ENCODE measurements at regions not wholly inside any gene's neighbourhood (a gene's known extent, or its start where the extent isn't known, plus 50 kb on each side); places are given as distances from the start of the nearest gene placed in this dataset.

GRCh38 chr18:51658436-51658835 lies 461.0 kb upstream of the MEX3C start:
- DNase-seq (ENCODE audit: low read depth, low spot score) (no peak), ATAC-seq (no peak)
- Histone ChIP-seq H3K9me3 (ENCODE audit: control insufficient read depth in 1 of 2, insufficient read depth in 1 of 2, low read depth in 1 of 2, low read length in 2 of 2) (no peaks in the 10 kb centered on the region), H3K27me3 (ENCODE audit: insufficient read depth, low read length) (no peaks in the 10 kb centered on the region), H3K27ac (ENCODE audit: low read depth, low read length) (no peak overlapping the region), H3K4me3 (replicated peaks in 1 of 2; ENCODE audit: low read depth in 1 of 2, low read length in 2 of 2) (no peak overlapping the region), H4K20me1 (ENCODE audit: insufficient read depth) (no peaks in the 10 kb centered on the region), H2AFZ (ENCODE audit: low read depth, low read length, poor library complexity, severe bottlenecking) (no peak overlapping the region), H3K79me2 (ENCODE audit: insufficient read depth, low read length) (no peaks in the 10 kb centered on the region), H3K4me2 (ENCODE audit: low read length) (no peak overlapping the region), H3K4me1 (ENCODE audit: control insufficient read depth in 1 of 2, insufficient read depth in 2 of 2, low read length in 2 of 2) (no peaks in the 10 kb centered on the region), H3K36me3 (ENCODE audit: control insufficient read depth in 1 of 2, insufficient read depth in 2 of 2, low read length in 2 of 2) (no peaks in the 10 kb centered on the region), H3K9ac (ENCODE audit: low read length) (no peak overlapping the region), H3K9me2 (ENCODE audit: insufficient read depth) (no peaks in the 10 kb centered on the region)
- CTCF ChIA-PET: no interaction called here
- intact Hi-C loops (cut with micrococcal nuclease): no loop called here
- RAD21 ChIA-PET (ENCODE audit: low non-redundant PET in 1 of 2, low total read pairs in 2 of 2, uncharacterized antibody in 2 of 2, unreplicated experiment in 2 of 2): no interaction called here
- no TSS peak for BruUV-seq (replicated peaks)
- POLR2A ChIA-PET: no interaction called here
- TF ChIP-seq CEBPB (IDR thresholded peaks at IDR 0.05; ENCODE audit: low read depth): no peak
- TF ChIP-seq EZH2phosphoT487 (IDR thresholded peaks at IDR 0.05; ENCODE audit: borderline replicate concordance): no peak
- no peak for TF ChIP-seq YY1 (IDR thresholded peaks at IDR 0.05; ENCODE audit: extremely low read depth, insufficient replicate concordance, low read depth, low read length)
- TF ChIP-seq SIN3A (IDR thresholded peaks at IDR 0.05; ENCODE audit: low read depth): no peak
- no peak for TF ChIP-seq FOSL1 (IDR thresholded peaks at IDR 0.05; ENCODE audit: low read depth)
- TF ChIP-seq, protein P1, sequence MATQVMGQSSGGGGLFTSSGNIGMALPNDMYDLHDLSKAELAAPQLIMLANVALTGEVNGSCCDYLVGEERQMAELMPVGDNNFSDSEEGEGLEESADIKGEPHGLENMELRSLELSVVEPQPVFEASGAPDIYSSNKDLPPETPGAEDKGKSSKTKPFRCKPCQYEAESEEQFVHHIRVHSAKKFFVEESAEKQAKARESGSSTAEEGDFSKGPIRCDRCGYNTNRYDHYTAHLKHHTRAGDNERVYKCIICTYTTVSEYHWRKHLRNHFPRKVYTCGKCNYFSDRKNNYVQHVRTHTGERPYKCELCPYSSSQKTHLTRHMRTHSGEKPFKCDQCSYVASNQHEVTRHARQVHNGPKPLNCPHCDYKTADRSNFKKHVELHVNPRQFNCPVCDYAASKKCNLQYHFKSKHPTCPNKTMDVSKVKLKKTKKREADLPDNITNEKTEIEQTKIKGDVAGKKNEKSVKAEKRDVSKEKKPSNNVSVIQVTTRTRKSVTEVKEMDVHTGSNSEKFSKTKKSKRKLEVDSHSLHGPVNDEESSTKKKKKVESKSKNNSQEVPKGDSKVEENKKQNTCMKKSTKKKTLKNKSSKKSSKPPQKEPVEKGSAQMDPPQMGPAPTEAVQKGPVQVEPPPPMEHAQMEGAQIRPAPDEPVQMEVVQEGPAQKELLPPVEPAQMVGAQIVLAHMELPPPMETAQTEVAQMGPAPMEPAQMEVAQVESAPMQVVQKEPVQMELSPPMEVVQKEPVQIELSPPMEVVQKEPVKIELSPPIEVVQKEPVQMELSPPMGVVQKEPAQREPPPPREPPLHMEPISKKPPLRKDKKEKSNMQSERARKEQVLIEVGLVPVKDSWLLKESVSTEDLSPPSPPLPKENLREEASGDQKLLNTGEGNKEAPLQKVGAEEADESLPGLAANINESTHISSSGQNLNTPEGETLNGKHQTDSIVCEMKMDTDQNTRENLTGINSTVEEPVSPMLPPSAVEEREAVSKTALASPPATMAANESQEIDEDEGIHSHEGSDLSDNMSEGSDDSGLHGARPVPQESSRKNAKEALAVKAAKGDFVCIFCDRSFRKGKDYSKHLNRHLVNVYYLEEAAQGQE (IDR thresholded peaks at IDR 0.05; ENCODE audit: low read depth): no peak
- TF ChIP-seq EZH2 (IDR thresholded peaks at IDR 0.05): no peak
- TF ChIP-seq, protein P2, sequence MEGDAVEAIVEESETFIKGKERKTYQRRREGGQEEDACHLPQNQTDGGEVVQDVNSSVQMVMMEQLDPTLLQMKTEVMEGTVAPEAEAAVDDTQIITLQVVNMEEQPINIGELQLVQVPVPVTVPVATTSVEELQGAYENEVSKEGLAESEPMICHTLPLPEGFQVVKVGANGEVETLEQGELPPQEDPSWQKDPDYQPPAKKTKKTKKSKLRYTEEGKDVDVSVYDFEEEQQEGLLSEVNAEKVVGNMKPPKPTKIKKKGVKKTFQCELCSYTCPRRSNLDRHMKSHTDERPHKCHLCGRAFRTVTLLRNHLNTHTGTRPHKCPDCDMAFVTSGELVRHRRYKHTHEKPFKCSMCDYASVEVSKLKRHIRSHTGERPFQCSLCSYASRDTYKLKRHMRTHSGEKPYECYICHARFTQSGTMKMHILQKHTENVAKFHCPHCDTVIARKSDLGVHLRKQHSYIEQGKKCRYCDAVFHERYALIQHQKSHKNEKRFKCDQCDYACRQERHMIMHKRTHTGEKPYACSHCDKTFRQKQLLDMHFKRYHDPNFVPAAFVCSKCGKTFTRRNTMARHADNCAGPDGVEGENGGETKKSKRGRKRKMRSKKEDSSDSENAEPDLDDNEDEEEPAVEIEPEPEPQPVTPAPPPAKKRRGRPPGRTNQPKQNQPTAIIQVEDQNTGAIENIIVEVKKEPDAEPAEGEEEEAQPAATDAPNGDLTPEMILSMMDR (IDR thresholded peaks at IDR 0.05 in 2 of 3, conservative IDR thresholded peaks at IDR 0.05 in 1 of 3; ENCODE audit: borderline replicate concordance in 1 of 3, insufficient read depth in 1 of 3, low read depth in 2 of 3, low read length in 2 of 3): no peak

Data from HCT116 (cell line).